OCI-LY1 (cell line): ENCODE measurements at regions not wholly inside any gene's neighbourhood (a gene's known extent, or its start where the extent isn't known, plus 50 kb on each side); places are given as distances from the start of the nearest gene placed in this dataset.
A peak's percentile ranks its signal among the peaks of the same experiment; 100 is the strongest.

Source experiments
- H2AFZ ChIP-seq: fragments of 200-600 bp; sonication (generic), shearing (Covaris generic); 2 replicates; pipeline ENCODE4 v1.6.0; 2014; ENCODE audit warnings: antibody characterized with exemption, mild to moderate bottlenecking, low read length
- H3F3A ChIP-seq: fragments of 200-600 bp; sonication (generic), shearing (Covaris generic); 2 replicates; pipeline ENCODE4 v1.6.0; 2014; ENCODE audit warnings: mild to moderate bottlenecking, antibody characterized with exemption, low read length, moderate library complexity; ENCODE audit not compliant: insufficient read depth
- H3K27ac ChIP-seq: fragments of 200-600 bp; sonication (generic); 2 replicates; pipeline ENCODE4 v1.5.1; 2014; ENCODE audit warnings: low read length, mixed run types, mild to moderate bottlenecking, low read depth; ENCODE audit not compliant: poor library complexity, severe bottlenecking
- H3K27me3 ChIP-seq: fragments of 200-600 bp; sonication (generic); 2 replicates; pipeline ENCODE4 v1.6.0; 2014; ENCODE audit warnings: antibody characterized with exemption, mild to moderate bottlenecking, low read length, moderate library complexity; ENCODE audit not compliant: insufficient read depth
- H3K36me3 ChIP-seq: fragments of 200-600 bp; sonication (generic); 2 replicates; pipeline ENCODE4 v1.6.1; 2014; ENCODE audit warnings: mild to moderate bottlenecking, antibody characterized with exemption, low read length, moderate library complexity, mixed read lengths; ENCODE audit not compliant: insufficient read depth
- H3K4me1 ChIP-seq: fragments of 200-600 bp; sonication (generic); 2 replicates; pipeline ENCODE4 v1.5.1; 2014; ENCODE audit warnings: mild to moderate bottlenecking, low read length, moderate library complexity; ENCODE audit not compliant: insufficient read depth, severe bottlenecking
- H3K4me2 ChIP-seq: fragments of 200-600 bp; sonication (generic), shearing (Covaris generic); 2 replicates; pipeline ENCODE4 v1.6.1; 2014; ENCODE audit warnings: low read length
- H3K4me3 ChIP-seq: fragments of 200-600 bp; sonication (generic); 2 replicates; pipeline ENCODE4 v1.5.1; 2014; ENCODE audit warnings: low read length, low read depth, mild to moderate bottlenecking, mixed read lengths; ENCODE audit not compliant: poor library complexity, severe bottlenecking
- H3K79me2 ChIP-seq: fragments of 200-600 bp; shearing (Covaris generic); 2 replicates; pipeline ENCODE4 v1.6.1; 2016; ENCODE audit warnings: mixed run types, low read length, mixed read lengths; ENCODE audit not compliant: insufficient read depth
- H3K9ac ChIP-seq: fragments of 200-600 bp; sonication (generic), shearing (Covaris generic); 2 replicates; pipeline ENCODE4 v1.6.1; 2014; ENCODE audit warnings: mild to moderate bottlenecking, low read length, mixed read lengths
- H3K9me2 ChIP-seq: fragments of 200-600 bp; sonication (generic), shearing (Covaris generic); 2 replicates; pipeline ENCODE4 v1.6.1; 2014; ENCODE audit warnings: low read depth, mild to moderate bottlenecking, low read length, mixed read lengths
- H3K9me3 ChIP-seq: fragments of 200-600 bp; shearing (Covaris generic); 2 replicates; pipeline ENCODE4 v1.6.1; 2014; ENCODE audit warnings: low read length, mixed read lengths
- H4K20me1 ChIP-seq: fragments of 200-600 bp; sonication (generic), shearing (Covaris generic); 2 replicates; pipeline ENCODE4 v1.6.0; 2016; ENCODE audit warnings: mild to moderate bottlenecking, low read length; ENCODE audit not compliant: insufficient read depth
- EZH2 ChIP-seq: fragments of 200-600 bp; sonication (generic), shearing (Covaris generic); IDR thresholded peaks from 2 replicates; pipeline ENCODE4 v1.8.0; 2017; ENCODE audit warnings: borderline replicate concordance, mixed run types, mild to moderate bottlenecking, antibody characterized with exemption, low read length, moderate library complexity, mixed read lengths
- TF ChIP-seq, protein P1 (sequence below): fragments of 200-600 bp; sonication (generic), shearing (Covaris generic); IDR thresholded peaks from 2 replicates; pipeline ENCODE4 v1.5.1; 2017; ENCODE audit warnings: mild to moderate bottlenecking, antibody characterized with exemption, low read length, moderate library complexity, mixed read lengths

DNA sequence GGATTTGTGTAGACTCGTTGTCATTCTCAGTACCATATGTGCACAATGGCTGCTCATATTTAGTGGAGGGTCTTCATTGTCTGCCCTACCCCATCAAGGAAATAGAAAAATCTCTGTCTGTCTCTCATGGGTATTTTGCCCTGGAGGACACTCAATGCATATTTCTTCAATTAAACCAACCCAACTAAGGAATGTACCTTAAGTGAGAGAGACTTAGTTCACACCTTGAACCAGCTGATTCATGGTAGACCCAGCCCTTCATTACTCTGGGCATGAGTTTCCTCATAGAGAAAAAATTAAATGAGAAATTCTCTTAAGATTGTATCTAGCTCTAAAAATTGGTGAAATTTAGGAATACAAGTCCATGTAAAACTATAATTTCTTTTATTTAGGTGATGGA is 107.1 kb upstream of the PLEKHG7 start:
- no peak overlapping the region for H3K9ac ChIP-seq
- no peaks in the 10 kb centered on the region for H3K9me2 ChIP-seq
- no peak overlapping the region for H3K27ac ChIP-seq

DNA sequence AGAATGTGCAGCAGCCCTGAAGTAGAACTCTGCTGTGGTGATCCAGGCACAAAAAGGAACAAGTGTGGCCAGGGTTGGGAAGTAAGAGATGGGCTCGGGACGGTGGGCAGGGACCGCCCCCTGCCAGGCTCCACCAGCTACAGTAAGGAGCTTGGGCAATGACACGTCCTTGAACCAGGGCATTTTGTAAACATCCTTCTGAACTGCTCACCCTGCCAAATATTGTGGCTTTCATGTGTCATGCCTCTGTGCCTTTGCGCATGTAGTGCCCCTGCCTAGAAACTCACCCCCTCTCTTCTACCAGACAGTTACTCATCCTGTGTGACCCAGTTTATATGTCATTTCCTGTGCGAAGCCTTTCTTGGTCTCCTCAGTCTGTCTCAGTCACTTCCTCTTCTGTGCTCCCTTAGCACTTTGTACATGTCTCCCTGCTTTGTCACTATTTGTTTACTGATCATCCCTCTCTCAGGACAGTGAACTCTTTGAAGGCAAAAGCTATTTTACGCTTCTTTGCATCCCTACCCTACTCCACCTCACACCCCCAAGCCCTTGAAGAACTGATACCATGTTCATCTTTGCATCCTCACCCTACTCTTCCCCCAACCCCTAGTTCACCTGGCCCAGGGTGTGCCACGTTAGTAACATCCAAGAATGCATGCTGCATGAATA is 108.9 kb upstream of the PLEKHG7 start:
- Histone ChIP-seq H3K4me3 (peak overlapping the region; percentile 31), H3K9ac (no peak overlapping the region), H3K27ac (peak overlapping the region; percentile 67)

More for the DNA sequence above, 107.1 kb upstream of the PLEKHG7 start:
- Histone ChIP-seq H3K27me3 (no peaks in the 10 kb centered on the region), H3K4me3 (no peak overlapping the region), H4K20me1 (no peaks in the 10 kb centered on the region), H3K9me3 (peaks cover 10% of the 10 kb centered on the region; the same call in 1 of the 2 replicates), H2AFZ (no peak overlapping the region), H3K79me2 (no peaks in the 10 kb centered on the region), H3K36me3 (no peaks in the 10 kb centered on the region), H3K4me1 (peaks cover 14% of the 10 kb centered on the region), H3F3A (no peaks in the 10 kb centered on the region), H3K4me2 (no peak overlapping the region)
- TF ChIP-seq, protein P1, sequence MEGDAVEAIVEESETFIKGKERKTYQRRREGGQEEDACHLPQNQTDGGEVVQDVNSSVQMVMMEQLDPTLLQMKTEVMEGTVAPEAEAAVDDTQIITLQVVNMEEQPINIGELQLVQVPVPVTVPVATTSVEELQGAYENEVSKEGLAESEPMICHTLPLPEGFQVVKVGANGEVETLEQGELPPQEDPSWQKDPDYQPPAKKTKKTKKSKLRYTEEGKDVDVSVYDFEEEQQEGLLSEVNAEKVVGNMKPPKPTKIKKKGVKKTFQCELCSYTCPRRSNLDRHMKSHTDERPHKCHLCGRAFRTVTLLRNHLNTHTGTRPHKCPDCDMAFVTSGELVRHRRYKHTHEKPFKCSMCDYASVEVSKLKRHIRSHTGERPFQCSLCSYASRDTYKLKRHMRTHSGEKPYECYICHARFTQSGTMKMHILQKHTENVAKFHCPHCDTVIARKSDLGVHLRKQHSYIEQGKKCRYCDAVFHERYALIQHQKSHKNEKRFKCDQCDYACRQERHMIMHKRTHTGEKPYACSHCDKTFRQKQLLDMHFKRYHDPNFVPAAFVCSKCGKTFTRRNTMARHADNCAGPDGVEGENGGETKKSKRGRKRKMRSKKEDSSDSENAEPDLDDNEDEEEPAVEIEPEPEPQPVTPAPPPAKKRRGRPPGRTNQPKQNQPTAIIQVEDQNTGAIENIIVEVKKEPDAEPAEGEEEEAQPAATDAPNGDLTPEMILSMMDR, result no peak
- TF ChIP-seq EZH2, result no peak

DNA sequence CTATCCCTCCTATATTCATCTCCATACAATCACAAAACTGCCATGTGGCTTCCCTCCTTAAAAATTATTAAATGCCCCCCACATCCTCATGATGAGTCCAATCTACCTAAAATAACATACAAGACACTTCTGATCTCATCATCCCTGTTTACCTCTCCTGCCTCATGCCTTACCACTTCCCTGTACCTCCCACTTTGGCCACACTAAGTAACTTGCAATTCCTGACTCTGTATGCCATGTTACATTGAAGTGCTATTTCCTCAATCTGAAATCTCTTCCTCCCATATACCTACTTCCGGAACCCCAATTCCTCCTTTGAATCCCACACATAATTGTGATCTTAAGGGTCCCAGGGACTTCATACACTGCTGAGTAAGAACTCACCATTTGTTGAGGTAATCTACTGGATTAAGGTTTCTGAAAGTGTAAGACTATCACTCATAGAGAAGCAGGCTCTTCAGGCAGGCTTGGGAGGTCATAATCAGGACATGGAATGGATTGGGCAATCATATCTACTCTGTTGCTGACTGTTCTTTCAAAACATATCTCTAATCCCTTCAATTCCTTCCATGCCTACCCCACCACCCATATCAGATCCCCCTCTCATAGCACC is 117.6 kb upstream of the PLEKHG7 start:
- Histone ChIP-seq H3K4me1 (peaks cover 15% of the 10 kb centered on the region), H2AFZ (no peak overlapping the region), H3K36me3 (no peaks in the 10 kb centered on the region), H3K9me2 (no peaks in the 10 kb centered on the region), H3K27me3 (no peaks in the 10 kb centered on the region), H3K4me2 (no peak overlapping the region), H3K9ac (no peak overlapping the region), H4K20me1 (no peaks in the 10 kb centered on the region), H3K4me3 (no peak overlapping the region), H3F3A (no peaks in the 10 kb centered on the region), H3K9me3 (0 out of 2 replicates have a peak, but pooled peaks cover 2% of the 10 kb centered on the region), H3K27ac (no peak overlapping the region), H3K79me2 (no peaks in the 10 kb centered on the region)
- TF ChIP-seq, protein P1, result no peak
- TF ChIP-seq EZH2, result no peak

More for the DNA sequence above, 108.9 kb upstream of the PLEKHG7 start:
- Histone ChIP-seq H3K36me3 (no peaks in the 10 kb centered on the region), H3K9me2 (no peaks in the 10 kb centered on the region), H3K27me3 (no peaks in the 10 kb centered on the region), H3K4me2 (peak overlapping the region; percentile 54), H3K4me1 (peaks cover 14% of the 10 kb centered on the region), H3K79me2 (no peaks in the 10 kb centered on the region), H2AFZ (peak overlapping the region; percentile 77), H3F3A (no peaks in the 10 kb centered on the region), H3K9me3 (0 out of 2 replicates have a peak, but pooled peaks cover 2% of the 10 kb centered on the region), H4K20me1 (no peaks in the 10 kb centered on the region)
- TF ChIP-seq EZH2, result no peak
- TF ChIP-seq, protein P1, result no peak
